HCT116 (cell line): ENCODE measurements at regions not wholly inside any gene's neighbourhood (a gene's known extent, or its start where the extent isn't known, plus 50 kb on each side); places are given as distances from the start of the nearest gene placed in this dataset.

Experiments
- ATAC-seq: fragments of 200-7000 bp; cut with Tn5 transposase; 2 replicates; pipeline ENCODE4 v1.9.1; 2020; ENCODE audit warnings: mild to moderate bottlenecking, moderate library complexity
- BruUV-seq: library from RNA; stranded (reverse); fragments of 400-500 nt; replicated peaks from 2 replicates; lab custom pipeline; 2021; lab: Mats Ljungman, UMichigan
- CTCF ChIA-PET: fragments of 300-600 bp; sonication (Branson Sonifier 250); formaldehyde crosslinking; loops from one replicate; lab custom pipeline; 2021; ENCODE audit warnings: antibody characterized with exemption; lab: Charles Lee
- POLR2A ChIA-PET: fragments of 300-600, 350-600 bp; sonication (Branson Sonifier 250); formaldehyde crosslinking; loops from one replicate; lab custom pipeline; 2021; ENCODE audit warnings: antibody characterized with exemption; lab: Charles Lee
- RAD21 ChIA-PET, 2 experiments: fragments of 300-600 bp; sonication (Branson Sonifier 250); formaldehyde crosslinking; loops; one replicate each; lab custom pipeline; 2023; ENCODE audit warnings: low total read pairs in 2 of 2; ENCODE audit not compliant: uncharacterized antibody in 2 of 2, unreplicated experiment in 2 of 2, low non-redundant PET in 1 of 2; lab: Charles Lee
- DNase-seq: peaks from one replicate; pipeline ENCODE4 v3.0.0-alpha.2; 2010; ENCODE audit warnings: low read depth, low spot score
- H2AFZ ChIP-seq: fragments of 200-600 bp; shearing (Covaris generic), sonication (generic); 2 replicates; pipeline ENCODE4 v1.6.1; 2017; ENCODE audit warnings: low read depth, mixed run types, mixed read lengths, antibody characterized with exemption, low read length; ENCODE audit not compliant: poor library complexity, severe bottlenecking
- H3K27ac ChIP-seq: 2 replicates; pipeline ENCODE4 v1.5.1; 2012; ENCODE audit warnings: low read depth, low read length
- H3K27me3 ChIP-seq: fragments of 200-600 bp; sonication (generic); 2 replicates; pipeline ENCODE4 v1.6.1; 2016; ENCODE audit warnings: mixed run types, low read length, mixed read lengths; ENCODE audit not compliant: insufficient read depth
- H3K36me3 ChIP-seq, 2 experiments: fragments of 200-500 bp in 1 of 2; fragments of 200-600 bp in 1 of 2; sonication (Bioruptor generic) in 1 of 2; sonication (generic) in 1 of 2; 2 replicates each; pipeline versions ENCODE4 v1.5.1 to v1.6.1; 2014 to 2016; ENCODE audit warnings: low read length in 2 of 2, inconsistent platforms in 1 of 2, mixed read lengths in 1 of 2, mixed run types in 1 of 2; ENCODE audit not compliant: insufficient read depth in 2 of 2, control insufficient read depth in 1 of 2
- H3K4me1 ChIP-seq, 2 experiments: fragments of 200-600 bp in 1 of 2; sonication (generic) in 1 of 2; 2 replicates each; pipeline versions ENCODE4 v1.5.1 to v1.6.1; 2012 to 2017; ENCODE audit warnings: low read length in 2 of 2, inconsistent platforms in 1 of 2, mild to moderate bottlenecking in 1 of 2, mixed read lengths in 1 of 2, mixed run types in 1 of 2, moderate library complexity in 1 of 2; ENCODE audit not compliant: insufficient read depth in 2 of 2, control insufficient read depth in 1 of 2
- H3K4me2 ChIP-seq: fragments of 200-600 bp; sonication (generic); 2 replicates; pipeline ENCODE4 v1.6.1; 2017; ENCODE audit warnings: mixed run types, low read length, mixed read lengths
- H3K4me3 ChIP-seq, 2 experiments: fragments of 200-600 bp in 1 of 2; sonication (generic) in 1 of 2; replicated peaks in 1 of 2; 2 replicates each; pipeline ENCODE4 v1.5.1; 2011 to 2016; ENCODE audit warnings: low read length in 2 of 2, control low read depth in 1 of 2, low read depth in 1 of 2, mild to moderate bottlenecking in 1 of 2, mixed read lengths in 1 of 2, mixed run types in 1 of 2
- H3K79me2 ChIP-seq: fragments of 200-600 bp; sonication (generic); 2 replicates; pipeline ENCODE4 v1.6.1; 2017; ENCODE audit warnings: mild to moderate bottlenecking, mixed run types, low read length, moderate library complexity, mixed read lengths; ENCODE audit not compliant: insufficient read depth
- H3K9ac ChIP-seq: fragments of 200-600 bp; sonication (generic); 2 replicates; pipeline ENCODE4 v1.6.1; 2016; ENCODE audit warnings: low read length, mixed read lengths
- H3K9me2 ChIP-seq: fragments of 200-600 bp; sonication (generic), shearing (Covaris generic); 2 replicates; pipeline ENCODE4 v1.6.1; 2017; ENCODE audit warnings: mixed run types, mild to moderate bottlenecking, moderate library complexity; ENCODE audit not compliant: insufficient read depth
- H3K9me3 ChIP-seq, 2 experiments: fragments of 200-500 bp in 1 of 2; fragments of 200-600 bp in 1 of 2; sonication (Bioruptor generic) in 1 of 2; sonication (generic) in 1 of 2; 2 replicates each; pipeline ENCODE4 v1.6.1; 2014 to 2017; ENCODE audit warnings: low read length in 2 of 2, mixed read lengths in 2 of 2, inconsistent platforms in 1 of 2, low read depth in 1 of 2, mild to moderate bottlenecking in 1 of 2, mixed run types in 1 of 2, moderate library complexity in 1 of 2; ENCODE audit not compliant: control insufficient read depth in 1 of 2, insufficient read depth in 1 of 2
- H4K20me1 ChIP-seq: fragments of 200-600 bp; sonication (generic), shearing (Covaris generic); 2 replicates; pipeline ENCODE4 v1.6.1; 2017; ENCODE audit warnings: mixed run types, mild to moderate bottlenecking, moderate library complexity; ENCODE audit not compliant: insufficient read depth
- CEBPB ChIP-seq: IDR thresholded peaks from 2 replicates; pipeline ENCODE4 v1.6.1; 2012; ENCODE audit warnings: low read depth
- ELF1 ChIP-seq: IDR thresholded peaks from 2 replicates; pipeline ENCODE4 v1.6.1; 2012; ENCODE audit warnings: low read depth, borderline replicate concordance
- EZH2phosphoT487 ChIP-seq: fragments of 200-600 bp; IDR thresholded peaks from 2 replicates; pipeline ENCODE4 v1.6.1; 2018; ENCODE audit warnings: antibody characterized with exemption, borderline replicate concordance
- FOSL1 ChIP-seq: IDR thresholded peaks from 2 replicates; pipeline ENCODE4 v1.6.1; 2012; ENCODE audit warnings: low read depth
- POLR2AphosphoS5 ChIP-seq: IDR thresholded peaks from 2 replicates; pipeline ENCODE4 v1.6.1; 2011; ENCODE audit warnings: mild to moderate bottlenecking, low read depth, low read length, moderate library complexity
- RAD21 ChIP-seq: IDR thresholded peaks from 2 replicates; pipeline ENCODE4 v1.6.1; 2012; ENCODE audit warnings: low read depth, mild to moderate bottlenecking
- SRF ChIP-seq: IDR thresholded peaks from 2 replicates; pipeline ENCODE4 v1.6.1; 2012; ENCODE audit warnings: low read depth
- intact Hi-C: fragments of 100-400 bp; cut with micrococcal nuclease; formaldehyde crosslinking; loops from 2 replicates; pipeline ENCODE4 v1.10.0; 2022
- TF ChIP-seq, protein P1 (sequence below): IDR thresholded peaks from 2 replicates; pipeline ENCODE4 v1.6.1; 2012
- TF ChIP-seq, protein P2 (sequence below): IDR thresholded peaks from 2 replicates; pipeline ENCODE4 v1.6.1; 2012; ENCODE audit warnings: low read depth

DNA sequence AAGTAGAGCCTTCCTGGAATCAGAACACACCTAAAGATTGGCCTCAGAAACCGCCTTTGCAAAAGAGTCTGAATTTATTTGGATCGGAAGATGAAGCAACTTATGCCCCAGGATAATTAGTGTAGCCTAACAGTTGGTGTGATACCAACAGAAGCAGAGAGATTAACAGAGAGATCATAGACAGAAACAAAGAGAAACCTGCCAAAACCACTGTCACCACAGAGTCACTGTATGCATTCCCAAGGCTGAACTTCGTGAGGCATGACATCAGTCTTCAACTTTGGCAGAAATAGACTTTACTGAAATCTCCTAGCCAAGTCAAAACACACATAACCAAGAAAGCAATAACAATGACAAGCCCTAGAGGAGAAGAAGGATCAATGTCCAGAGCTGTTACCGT is 361.8 kb downstream of the ELAVL2 start:
- RAD21 ChIA-PET, result no interaction called here
- CTCF ChIA-PET, result no interaction called here
- POLR2A ChIA-PET, result no interaction called here
- no peak overlapping the region for H2AFZ ChIP-seq
- no peaks in the 10 kb centered on the region for H4K20me1 ChIP-seq
- no peaks in the 10 kb centered on the region for H3K4me1 ChIP-seq
- no peak overlapping the region for H3K4me2 ChIP-seq
- DNase-seq (no peak), ATAC-seq (no peak)
- no peaks in the 10 kb centered on the region for H3K79me2 ChIP-seq
- no peak overlapping the region for H3K9ac ChIP-seq
- TF ChIP-seq EZH2phosphoT487, result no peak
- no peak for TF ChIP-seq POLR2AphosphoS5
- no peak for TF ChIP-seq RAD21
- TF ChIP-seq CEBPB, result no peak
- no peak for TF ChIP-seq ELF1
- TF ChIP-seq, protein P1, sequence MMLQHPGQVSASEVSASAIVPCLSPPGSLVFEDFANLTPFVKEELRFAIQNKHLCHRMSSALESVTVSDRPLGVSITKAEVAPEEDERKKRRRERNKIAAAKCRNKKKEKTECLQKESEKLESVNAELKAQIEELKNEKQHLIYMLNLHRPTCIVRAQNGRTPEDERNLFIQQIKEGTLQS, result no peak
- TF ChIP-seq FOSL1, result no peak
- TF ChIP-seq, protein P2, sequence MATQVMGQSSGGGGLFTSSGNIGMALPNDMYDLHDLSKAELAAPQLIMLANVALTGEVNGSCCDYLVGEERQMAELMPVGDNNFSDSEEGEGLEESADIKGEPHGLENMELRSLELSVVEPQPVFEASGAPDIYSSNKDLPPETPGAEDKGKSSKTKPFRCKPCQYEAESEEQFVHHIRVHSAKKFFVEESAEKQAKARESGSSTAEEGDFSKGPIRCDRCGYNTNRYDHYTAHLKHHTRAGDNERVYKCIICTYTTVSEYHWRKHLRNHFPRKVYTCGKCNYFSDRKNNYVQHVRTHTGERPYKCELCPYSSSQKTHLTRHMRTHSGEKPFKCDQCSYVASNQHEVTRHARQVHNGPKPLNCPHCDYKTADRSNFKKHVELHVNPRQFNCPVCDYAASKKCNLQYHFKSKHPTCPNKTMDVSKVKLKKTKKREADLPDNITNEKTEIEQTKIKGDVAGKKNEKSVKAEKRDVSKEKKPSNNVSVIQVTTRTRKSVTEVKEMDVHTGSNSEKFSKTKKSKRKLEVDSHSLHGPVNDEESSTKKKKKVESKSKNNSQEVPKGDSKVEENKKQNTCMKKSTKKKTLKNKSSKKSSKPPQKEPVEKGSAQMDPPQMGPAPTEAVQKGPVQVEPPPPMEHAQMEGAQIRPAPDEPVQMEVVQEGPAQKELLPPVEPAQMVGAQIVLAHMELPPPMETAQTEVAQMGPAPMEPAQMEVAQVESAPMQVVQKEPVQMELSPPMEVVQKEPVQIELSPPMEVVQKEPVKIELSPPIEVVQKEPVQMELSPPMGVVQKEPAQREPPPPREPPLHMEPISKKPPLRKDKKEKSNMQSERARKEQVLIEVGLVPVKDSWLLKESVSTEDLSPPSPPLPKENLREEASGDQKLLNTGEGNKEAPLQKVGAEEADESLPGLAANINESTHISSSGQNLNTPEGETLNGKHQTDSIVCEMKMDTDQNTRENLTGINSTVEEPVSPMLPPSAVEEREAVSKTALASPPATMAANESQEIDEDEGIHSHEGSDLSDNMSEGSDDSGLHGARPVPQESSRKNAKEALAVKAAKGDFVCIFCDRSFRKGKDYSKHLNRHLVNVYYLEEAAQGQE, result no peak
- no peak for TF ChIP-seq SRF
- intact Hi-C loops, result no loop called here
- H3K27ac ChIP-seq, result no peak overlapping the region
- H3K9me3 ChIP-seq, result peaks cover 9 to 20% of the 10 kb centered on the region in 2 experiments
- no peaks in the 10 kb centered on the region for H3K36me3 ChIP-seq
- no peaks in the 10 kb centered on the region for H3K27me3 ChIP-seq
- H3K4me3 ChIP-seq, result no peak overlapping the region
- BruUV-seq, result no TSS peak
- H3K9me2 ChIP-seq, result no peaks in the 10 kb centered on the region
